Mesothelial cell of epicardium (in vitro differentiated cells): ENCODE measurements at regions not wholly inside any gene's neighbourhood (a gene's known extent, or its start where the extent isn't known, plus 50 kb on each side); places are given as distances from the start of the nearest gene placed in this dataset.

Experiments
- DNase-seq, 2 experiments: peaks; one replicate each; pipeline ENCODE4 v3.0.0; 2021; ENCODE audit warnings: low spot score in 2 of 2; ENCODE audit not compliant: unreplicated experiment in 2 of 2
- H3K27ac Mint-ChIP-seq: 2 replicates; pipeline ENCODE4 v1.8.0; 2021; ENCODE audit warnings: mixed read lengths
- H3K27me3 Mint-ChIP-seq: 2 replicates; pipeline ENCODE4 v1.8.0; 2021; ENCODE audit warnings: low read depth, mixed read lengths
- H3K36me3 Mint-ChIP-seq: 2 replicates; pipeline ENCODE4 v1.8.0; 2021; ENCODE audit warnings: mixed read lengths
- H3K4me1 Mint-ChIP-seq: 2 replicates; pipeline ENCODE4 v1.8.0; 2021; ENCODE audit warnings: mixed read lengths
- H3K4me3 Mint-ChIP-seq: 2 replicates; pipeline ENCODE4 v1.8.0; 2021; ENCODE audit warnings: mild to moderate bottlenecking, moderate library complexity, mixed read lengths
- H3K9me3 Mint-ChIP-seq: 2 replicates; pipeline ENCODE4 v1.8.0; 2021; ENCODE audit warnings: mixed read lengths
- TF ChIP-seq, protein P1 (sequence below): fragments of 200-600 bp; sonication (generic); IDR thresholded peaks from one replicate; pipeline ENCODE4 v1.5.0; 2021; ENCODE audit warnings: antibody characterized with exemption; ENCODE audit not compliant: unreplicated experiment

- no peaks in the 10 kb centered on the region for H3K27me3 Mint-ChIP-seq
- H3K36me3 Mint-ChIP-seq, result no peaks in the 10 kb centered on the region
- no peak for DNase-seq
- H3K27ac Mint-ChIP-seq, result peak overlapping the region; percentile 91
- H3K4me1 Mint-ChIP-seq, result peaks cover 50% of the 10 kb centered on the region
- no peak overlapping the region for H3K4me3 Mint-ChIP-seq
- TF ChIP-seq, protein P1, sequence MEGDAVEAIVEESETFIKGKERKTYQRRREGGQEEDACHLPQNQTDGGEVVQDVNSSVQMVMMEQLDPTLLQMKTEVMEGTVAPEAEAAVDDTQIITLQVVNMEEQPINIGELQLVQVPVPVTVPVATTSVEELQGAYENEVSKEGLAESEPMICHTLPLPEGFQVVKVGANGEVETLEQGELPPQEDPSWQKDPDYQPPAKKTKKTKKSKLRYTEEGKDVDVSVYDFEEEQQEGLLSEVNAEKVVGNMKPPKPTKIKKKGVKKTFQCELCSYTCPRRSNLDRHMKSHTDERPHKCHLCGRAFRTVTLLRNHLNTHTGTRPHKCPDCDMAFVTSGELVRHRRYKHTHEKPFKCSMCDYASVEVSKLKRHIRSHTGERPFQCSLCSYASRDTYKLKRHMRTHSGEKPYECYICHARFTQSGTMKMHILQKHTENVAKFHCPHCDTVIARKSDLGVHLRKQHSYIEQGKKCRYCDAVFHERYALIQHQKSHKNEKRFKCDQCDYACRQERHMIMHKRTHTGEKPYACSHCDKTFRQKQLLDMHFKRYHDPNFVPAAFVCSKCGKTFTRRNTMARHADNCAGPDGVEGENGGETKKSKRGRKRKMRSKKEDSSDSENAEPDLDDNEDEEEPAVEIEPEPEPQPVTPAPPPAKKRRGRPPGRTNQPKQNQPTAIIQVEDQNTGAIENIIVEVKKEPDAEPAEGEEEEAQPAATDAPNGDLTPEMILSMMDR, result no peak
- H3K9me3 Mint-ChIP-seq, result no peaks in the 10 kb centered on the region
These were observed 293.7 kb downstream of the FZD1 start for GRCh38 chr7:91557789-91558404.

- Mint-ChIP-seq H3K27ac (no peak overlapping the region), H3K36me3 (no peaks in the 10 kb centered on the region), H3K4me1 (peaks cover 36% of the 10 kb centered on the region), H3K4me3 (no peak overlapping the region), H3K9me3 (no peaks in the 10 kb centered on the region), H3K27me3 (no peaks in the 10 kb centered on the region)
- DNase-seq, result no peak
- TF ChIP-seq, protein P1, result no peak
These were observed 295.7 kb downstream of the FZD1 start for GRCh38 chr7:91559947-91560346.

- no peaks in the 10 kb centered on the region for H3K9me3 Mint-ChIP-seq
- H3K27me3 Mint-ChIP-seq, result no peaks in the 10 kb centered on the region
- peaks cover 35% of the 10 kb centered on the region for H3K4me1 Mint-ChIP-seq
- TF ChIP-seq, protein P1, result no peak
- H3K27ac Mint-ChIP-seq, result no peak overlapping the region
- no peaks in the 10 kb centered on the region for H3K36me3 Mint-ChIP-seq
- DNase-seq, result no peak
- no peak overlapping the region for H3K4me3 Mint-ChIP-seq
These were observed 299.9 kb downstream of the FZD1 start for GRCh38 chr7:91564101-91564500.

DNA sequence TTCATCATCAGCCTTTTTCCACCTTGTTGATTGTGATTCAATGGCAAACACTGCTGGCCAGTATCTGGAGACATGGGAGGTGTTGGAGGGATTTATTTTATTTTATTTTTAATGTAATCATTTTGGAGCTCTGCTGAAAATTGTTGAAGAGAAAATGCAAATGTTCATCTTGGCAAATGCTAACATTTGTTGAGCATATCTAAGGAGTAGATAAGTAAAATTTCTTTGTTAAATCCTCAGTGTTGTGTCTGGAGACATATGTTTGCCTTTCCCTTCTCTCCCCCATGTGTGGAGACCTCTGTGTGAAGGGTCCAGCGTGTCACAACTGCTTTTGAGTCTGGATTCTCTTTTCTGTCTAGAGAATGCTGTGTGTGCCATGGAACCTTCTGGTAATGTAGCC, 300.3 kb downstream of the FZD1 start:
- Mint-ChIP-seq H3K9me3 (no peaks in the 10 kb centered on the region), H3K27me3 (no peaks in the 10 kb centered on the region), H3K36me3 (no peaks in the 10 kb centered on the region), H3K4me1 (peaks cover 33% of the 10 kb centered on the region), H3K4me3 (no peak overlapping the region), H3K27ac (no peak overlapping the region)
- DNase-seq, result no peak
- TF ChIP-seq, protein P1, result no peak

GRCh38 chr7:91565499-91566401, 301.5 kb downstream of the FZD1 start:
- Mint-ChIP-seq H3K4me1 (peaks cover 44% of the 10 kb centered on the region), H3K27ac (peak overlapping the region; percentile 81), H3K27me3 (no peaks in the 10 kb centered on the region), H3K4me3 (no peak overlapping the region), H3K36me3 (no peaks in the 10 kb centered on the region), H3K9me3 (no peaks in the 10 kb centered on the region)
- DNase-seq, result no peak
- TF ChIP-seq, protein P1, result no peak
